Liver (tissue), 3 donors: ENCODE measurements at regions not wholly inside any gene's neighbourhood (a gene's known extent, or its start where the extent isn't known, plus 50 kb on each side); places are given as distances from the start of the nearest gene placed in this dataset.

ENCODE experiments used
- ATF3 ChIP-seq: IDR thresholded peaks from 2 replicates; pipeline ENCODE4 v1.6.1; 2016; ENCODE audit warnings: antibody characterized with exemption
- REST ChIP-seq: IDR thresholded peaks from 2 replicates; pipeline ENCODE4 v1.6.1; 2016; ENCODE audit warnings: antibody characterized with exemption, mild to moderate bottlenecking
- RXRA ChIP-seq, 2 donors: IDR thresholded peaks; 2 replicates each; pipeline ENCODE4 v1.6.1; 2017 to 2018; ENCODE audit warnings: antibody characterized with exemption in 2 of 2, mild to moderate bottlenecking in 1 of 2
- SP1 ChIP-seq: IDR thresholded peaks from 2 replicates; pipeline ENCODE4 v1.6.1; 2018; ENCODE audit warnings: antibody characterized with exemption, mild to moderate bottlenecking
- YY1 ChIP-seq: IDR thresholded peaks from 2 replicates; pipeline ENCODE4 v1.6.1; 2016; ENCODE audit warnings: antibody characterized with exemption, mild to moderate bottlenecking
- TF ChIP-seq, protein P1 (sequence below): IDR thresholded peaks from 2 replicates; pipeline ENCODE4 v1.6.1; 2016; ENCODE audit warnings: antibody characterized with exemption
- TF ChIP-seq, protein P2 (sequence below): fragments of 150-350 bp; IDR thresholded peaks from 2 replicates; pipeline ENCODE4 v1.5.1; 2017; ENCODE audit warnings: improper control_type of control experiment, low read depth, low read length; ENCODE audit not compliant: missing input control
- donor health status: healthy.
- donor health status: healthy.

DNA sequence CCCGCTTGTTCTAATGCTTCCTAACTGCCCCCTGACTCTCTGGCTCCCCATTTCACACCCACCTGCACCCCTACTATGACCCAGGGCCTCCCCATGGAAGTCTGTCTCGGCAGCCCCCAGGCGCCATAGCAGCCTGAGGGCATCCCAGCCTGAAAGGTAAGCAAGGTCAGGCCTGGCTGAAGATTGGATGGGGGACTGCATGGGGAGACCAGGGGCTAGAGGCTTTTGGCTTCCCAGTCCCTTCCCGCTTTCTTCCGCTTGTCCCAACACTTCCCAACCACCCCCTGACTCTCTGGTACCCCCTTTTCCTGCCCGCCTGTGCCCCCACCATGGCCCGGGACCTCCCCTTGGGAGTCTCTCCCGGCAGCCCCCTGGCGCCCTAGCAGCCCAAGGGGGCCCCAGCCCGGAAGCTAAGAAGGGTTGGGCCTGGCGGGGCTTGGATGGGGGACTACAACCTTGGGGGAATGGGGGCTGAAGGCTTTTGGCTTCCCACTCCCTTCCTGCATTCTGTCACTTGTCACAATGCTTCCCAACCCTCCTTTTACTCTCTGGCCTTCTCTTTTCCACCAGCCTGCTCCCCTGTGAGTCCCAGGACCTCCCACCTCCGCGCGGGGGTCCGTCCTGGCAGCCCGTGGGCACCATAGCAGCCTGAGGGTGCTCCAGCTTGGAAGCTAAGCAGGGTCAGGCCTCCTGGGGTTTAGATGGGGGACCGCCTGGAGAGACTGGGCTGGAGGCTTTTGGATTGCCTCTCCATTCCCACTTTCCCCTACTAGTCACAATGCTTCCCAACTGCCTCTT lies 2288.4 kb downstream of the TP53TG3F start:
- TF ChIP-seq, protein P1, sequence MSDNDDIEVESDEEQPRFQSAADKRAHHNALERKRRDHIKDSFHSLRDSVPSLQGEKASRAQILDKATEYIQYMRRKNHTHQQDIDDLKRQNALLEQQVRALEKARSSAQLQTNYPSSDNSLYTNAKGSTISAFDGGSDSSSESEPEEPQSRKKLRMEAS = no peak
- TF ChIP-seq, protein P2, sequence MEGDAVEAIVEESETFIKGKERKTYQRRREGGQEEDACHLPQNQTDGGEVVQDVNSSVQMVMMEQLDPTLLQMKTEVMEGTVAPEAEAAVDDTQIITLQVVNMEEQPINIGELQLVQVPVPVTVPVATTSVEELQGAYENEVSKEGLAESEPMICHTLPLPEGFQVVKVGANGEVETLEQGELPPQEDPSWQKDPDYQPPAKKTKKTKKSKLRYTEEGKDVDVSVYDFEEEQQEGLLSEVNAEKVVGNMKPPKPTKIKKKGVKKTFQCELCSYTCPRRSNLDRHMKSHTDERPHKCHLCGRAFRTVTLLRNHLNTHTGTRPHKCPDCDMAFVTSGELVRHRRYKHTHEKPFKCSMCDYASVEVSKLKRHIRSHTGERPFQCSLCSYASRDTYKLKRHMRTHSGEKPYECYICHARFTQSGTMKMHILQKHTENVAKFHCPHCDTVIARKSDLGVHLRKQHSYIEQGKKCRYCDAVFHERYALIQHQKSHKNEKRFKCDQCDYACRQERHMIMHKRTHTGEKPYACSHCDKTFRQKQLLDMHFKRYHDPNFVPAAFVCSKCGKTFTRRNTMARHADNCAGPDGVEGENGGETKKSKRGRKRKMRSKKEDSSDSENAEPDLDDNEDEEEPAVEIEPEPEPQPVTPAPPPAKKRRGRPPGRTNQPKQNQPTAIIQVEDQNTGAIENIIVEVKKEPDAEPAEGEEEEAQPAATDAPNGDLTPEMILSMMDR = no peak
- TF ChIP-seq RXRA (IDR thresholded peaks at IDR 0.05) (no peak), REST (no peak), ATF3 (no peak), SP1 (no peak), YY1 (no peak)
